HG02623 (cell line): ENCODE measurements at regions not wholly inside any gene's neighbourhood (a gene's known extent, or its start where the extent isn't known, plus 50 kb on each side); places are given as distances from the start of the nearest gene placed in this dataset.

Experiments used
- ATAC-seq: cut with Tn5 transposase; IDR thresholded peaks from one replicate; pipeline ENCODE4 v1.9.1; 2021; ENCODE audit warnings: moderate library complexity; ENCODE audit not compliant: unreplicated experiment

- ATAC-seq: no peak
Measured at GRCh38 chr10:4498711-4499251, 327.2 kb upstream of the AKR1E2 start.

GRCh38 chr10:4494551-4494950, 331.5 kb upstream of the AKR1E2 start:
- ATAC-seq: no peak

GRCh38 chr10:4492202-4492601, 333.8 kb upstream of the AKR1E2 start:
- no peak for ATAC-seq

GRCh38 chr10:4488904-4489303, 337.1 kb upstream of the AKR1E2 start:
- no peak for ATAC-seq

- no peak for ATAC-seq
Measured at GRCh38 chr10:4485636-4486035, 340.4 kb upstream of the AKR1E2 start.

- ATAC-seq: no peak
Measured at GRCh38 chr10:4483811-4484210, 342.2 kb upstream of the AKR1E2 start.

- no peak for ATAC-seq
Measured at GRCh38 chr10:4482659-4483058, 343.3 kb upstream of the AKR1E2 start.

GRCh38 chr10:4481192-4481591, 344.8 kb upstream of the AKR1E2 start:
- ATAC-seq: no peak

GRCh38 chr10:4479342-4479741, 346.7 kb upstream of the AKR1E2 start:
- ATAC-seq: no peak

- ATAC-seq: no peak
Measured at GRCh38 chr10:4477664-4478063, 348.3 kb upstream of the AKR1E2 start.

GRCh38 chr10:4475827-4476490, 350.0 kb upstream of the AKR1E2 start:
- no peak for ATAC-seq

GRCh38 chr10:4474829-4475228, 351.2 kb upstream of the AKR1E2 start:
- ATAC-seq: no peak

- ATAC-seq: no peak
Measured at GRCh38 chr10:4473977-4474376, 352.0 kb upstream of the AKR1E2 start.

- no peak for ATAC-seq
Measured at GRCh38 chr10:4472190-4472904, 353.7 kb upstream of the AKR1E2 start.

- no peak for ATAC-seq
Measured at GRCh38 chr10:4470231-4470835, 355.7 kb upstream of the AKR1E2 start.

- ATAC-seq: no peak
Measured at GRCh38 chr10:4467481-4467880, 358.5 kb upstream of the AKR1E2 start.

GRCh38 chr10:4460267-4460666, 365.7 kb upstream of the AKR1E2 start:
- no peak for ATAC-seq

GRCh38 chr10:4459531-4459930, 366.5 kb upstream of the AKR1E2 start:
- ATAC-seq: no peak

GRCh38 chr10:4457597-4457996, 368.4 kb upstream of the AKR1E2 start:
- ATAC-seq: no peak

- ATAC-seq: no peak
Measured at GRCh38 chr10:4456776-4457175, 369.2 kb upstream of the AKR1E2 start.

- ATAC-seq: no peak
Measured at GRCh38 chr10:4456279-4456678, 369.7 kb upstream of the AKR1E2 start.

- ATAC-seq: no peak
Measured at GRCh38 chr10:4453950-4454349, 372.1 kb upstream of the AKR1E2 start.
